IMR-90 (cell line): ENCODE measurements at regions not wholly inside any gene's neighbourhood (a gene's known extent, or its start where the extent isn't known, plus 50 kb on each side); places are given as distances from the start of the nearest gene placed in this dataset.

Experiments used
- ATAC-seq: fragments of 200-7000 bp; cut with Tn5 transposase; 2 replicates; pipeline ENCODE4 v1.9.1; 2020; ENCODE audit warnings: low read depth, mild to moderate bottlenecking, moderate library complexity
- BruUV-seq: library from RNA; stranded (reverse); fragments of 400-500 nt; replicated peaks from 2 replicates; lab custom pipeline; 2021; lab: Mats Ljungman, UMichigan
- CTCF ChIA-PET: fragments of 300-600 bp; formaldehyde crosslinking; extraction: SDS; loops from one replicate; lab custom pipeline; 2021; ENCODE audit warnings: antibody characterized with exemption; lab: Yijun Ruan, JAX
- POLR2A ChIA-PET: fragments of 300-600 bp; sonication (Branson Sonifier 250); formaldehyde crosslinking; loops from one replicate; lab custom pipeline; 2022; ENCODE audit warnings: antibody characterized with exemption; ENCODE audit not compliant: unreplicated experiment; lab: Charles Lee
- DNase-seq: peaks from one replicate; pipeline ENCODE4 v3.0.0; 2013
- H2AFZ ChIP-seq: replicated peaks from 2 replicates; pipeline ENCODE3; 2013; ENCODE audit warnings: low read length, mild to moderate bottlenecking; ENCODE audit not compliant: poor library complexity
- H2AK5ac ChIP-seq: 2 replicates; pipeline ENCODE4 v1.6.1; 2013; ENCODE audit warnings: low read depth, low read length, inconsistent platforms
- H2AK9ac ChIP-seq: replicated peaks from 2 replicates; pipeline ENCODE3; 2013; ENCODE audit warnings: mild to moderate bottlenecking, low read depth, low read length, moderate library complexity; ENCODE audit not compliant: poor library complexity
- H2BK120ac ChIP-seq: 2 replicates; pipeline ENCODE4 v1.6.1; 2013; ENCODE audit warnings: low read depth, low read length, inconsistent platforms
- H2BK15ac ChIP-seq: 3 replicates; pipeline ENCODE4 v1.6.1; 2013; ENCODE audit warnings: low read depth, low read length, inconsistent platforms
- H2BK20ac ChIP-seq: 2 replicates; pipeline ENCODE4 v1.6.1; 2013; ENCODE audit warnings: low read depth, mild to moderate bottlenecking, inconsistent platforms, low read length, moderate library complexity
- H2BK5ac ChIP-seq: 2 replicates; pipeline ENCODE4 v1.6.1; 2013; ENCODE audit warnings: mild to moderate bottlenecking, low read depth, low read length, inconsistent platforms; ENCODE audit not compliant: poor library complexity, severe bottlenecking
- H3K14ac ChIP-seq: replicated peaks from 2 replicates; pipeline ENCODE4 v1.6.1; 2013; ENCODE audit warnings: low read depth, low read length, inconsistent platforms
- H3K18ac ChIP-seq: 2 replicates; pipeline ENCODE4 v1.6.1; 2013; ENCODE audit warnings: low read depth, low read length, control low read depth
- H3K23ac ChIP-seq: 2 replicates; pipeline ENCODE4 v1.6.1; 2013; ENCODE audit warnings: low read depth, low read length, inconsistent platforms
- H3K27ac ChIP-seq: 2 replicates; pipeline ENCODE4 v1.5.1; 2013; ENCODE audit warnings: mild to moderate bottlenecking, control low read depth, low read length; ENCODE audit not compliant: insufficient read depth
- H3K27me3 ChIP-seq: 2 replicates; pipeline ENCODE4 v1.6.1; 2013; ENCODE audit warnings: low read length; ENCODE audit not compliant: control insufficient read depth, insufficient read depth
- H3K36me3 ChIP-seq: 2 replicates; pipeline ENCODE4 v1.6.1; 2013; ENCODE audit warnings: low read length, mixed read lengths; ENCODE audit not compliant: control insufficient read depth, insufficient read depth
- H3K4ac ChIP-seq: 2 replicates; pipeline ENCODE4 v1.6.1; 2013; ENCODE audit warnings: low read depth, low read length, inconsistent platforms
- H3K4me1 ChIP-seq: 2 replicates; pipeline ENCODE4 v1.6.1; 2013; ENCODE audit warnings: low read length, mixed read lengths; ENCODE audit not compliant: control insufficient read depth, insufficient read depth
- H3K4me2 ChIP-seq: 2 replicates; pipeline ENCODE4 v1.6.1; 2013; ENCODE audit warnings: low read depth, mild to moderate bottlenecking, control low read depth, low read length, moderate library complexity
- H3K4me3 ChIP-seq: 2 replicates; pipeline ENCODE4 v1.5.1; 2013; ENCODE audit warnings: low read depth, mild to moderate bottlenecking, control low read depth, low read length, moderate library complexity; ENCODE audit not compliant: insufficient read depth
- H3K56ac ChIP-seq: 2 replicates; pipeline ENCODE4 v1.6.1; 2013; ENCODE audit warnings: low read length, inconsistent platforms; ENCODE audit not compliant: insufficient read depth; ENCODE audit errors: extremely low read depth
- H3K79me1 ChIP-seq, 2 experiments: 2 replicates each; pipeline ENCODE4 v1.6.1; 2013; ENCODE audit warnings: low read length in 2 of 2, inconsistent platforms in 1 of 2, low read depth in 1 of 2
- H3K9ac ChIP-seq: 2 replicates; pipeline ENCODE4 v1.6.1; 2013; ENCODE audit warnings: low read depth, low read length, control low read depth
- H3K9me1 ChIP-seq: 2 replicates; pipeline ENCODE4 v1.6.1; 2013; ENCODE audit warnings: low read length, inconsistent platforms; ENCODE audit not compliant: insufficient read depth
- H3K9me3 ChIP-seq: 2 replicates; pipeline ENCODE4 v1.6.1; 2013; ENCODE audit warnings: low read length; ENCODE audit not compliant: control insufficient read depth, insufficient read depth
- H4K20me1 ChIP-seq: 2 replicates; pipeline ENCODE4 v1.6.1; 2013; ENCODE audit warnings: low read length, inconsistent platforms; ENCODE audit not compliant: insufficient read depth
- H4K5ac ChIP-seq: 2 replicates; pipeline ENCODE4 v1.6.1; 2013; ENCODE audit warnings: mild to moderate bottlenecking, low read depth, low read length, control low read depth
- H4K8ac ChIP-seq, 2 experiments: 2 replicates each; pipeline ENCODE4 v1.6.1; 2013; ENCODE audit warnings: low read depth in 2 of 2, low read length in 2 of 2, control low read depth in 1 of 2, inconsistent platforms in 1 of 2
- H4K91ac ChIP-seq: 2 replicates; pipeline ENCODE4 v1.6.1; 2013; ENCODE audit warnings: low read depth, low read length, inconsistent platforms; ENCODE audit not compliant: insufficient read depth
- CEBPB ChIP-seq: IDR thresholded peaks from 2 replicates; pipeline ENCODE4 v1.6.1; 2012; ENCODE audit warnings: low read depth, low read length, improper control_type of control experiment
- ELK1 ChIP-seq: fragments of 150-350 bp; IDR thresholded peaks from 2 replicates; pipeline ENCODE4 v1.6.1; 2016; ENCODE audit warnings: low read depth, mild to moderate bottlenecking, low read length, moderate library complexity, borderline replicate concordance
- FOS ChIP-seq: fragments of 150-350 bp; IDR thresholded peaks from 2 replicates; pipeline ENCODE4 v1.6.1; 2016; ENCODE audit warnings: low read depth, low read length
- MAZ ChIP-seq: IDR thresholded peaks from 2 replicates; pipeline ENCODE4 v1.6.1; 2012; ENCODE audit warnings: low read depth, mild to moderate bottlenecking, low read length, improper control_type of control experiment, moderate library complexity, borderline replicate concordance
- WGBS, 2 experiments: methylation state at CpG; one replicate each; pipeline versions ENCODE4 v1.1.5 to v1.1.7; 2013; ENCODE audit warnings: missing lambda C conversion rate in 2 of 2; ENCODE audit not compliant: insufficient read length in 1 of 2; ENCODE audit errors: extremely low coverage in 2 of 2; 5-methylcytosine and 5-hydroxymethylcytosine counted together
- dilution Hi-C: fragments of 300-500 bp; cut with HindIII; formaldehyde crosslinking; loops from one replicate; pipeline ENCODE4 v1.14.3; 2018; ENCODE audit warnings: low sequenced_read_pairs; ENCODE audit not compliant: unreplicated experiment
- in situ Hi-C: fragments of 300-500 bp; cut with MboI; formaldehyde crosslinking; loops from 3 replicates; pipeline ENCODE4 v1.14.3; 2019; ENCODE audit warnings: low sequenced_read_pairs, inconsistent platforms, mixed read lengths
- intact Hi-C: fragments of 100-400 bp; cut with micrococcal nuclease; formaldehyde crosslinking; loops from 2 replicates; pipeline ENCODE4 v1.10.0; 2022

GRCh38 chr20:40393197-40394079, 295.6 kb downstream of the MAFB start:
- no peak overlapping the region for H4K8ac ChIP-seq
- H2AK5ac ChIP-seq = no peak overlapping the region
- POLR2A ChIA-PET = no interaction called here
- H3K27me3 ChIP-seq = no peaks in the 10 kb centered on the region
- no peak overlapping the region for H3K23ac ChIP-seq
- no TSS peak for BruUV-seq
- H3K4me1 ChIP-seq = no peaks in the 10 kb centered on the region
- no peak overlapping the region for H2AK9ac ChIP-seq
- no peak overlapping the region for H3K56ac ChIP-seq
- no peak for ATAC-seq
- no peak overlapping the region for H3K18ac ChIP-seq
- DNase-seq = no peak
- no peaks in the 10 kb centered on the region for H4K20me1 ChIP-seq
- no peak overlapping the region for H3K14ac ChIP-seq
- TF ChIP-seq MAZ (no peak), CEBPB (no peak), ELK1 (no peak), FOS (no peak)
- intact Hi-C loops (no loop called here), dilution Hi-C loops (no loop called here), in situ Hi-C loops (no loop called here)
- no peak overlapping the region for H3K27ac ChIP-seq
- H3K4ac ChIP-seq = no peak overlapping the region
- no peaks in the 10 kb centered on the region for H3K9me1 ChIP-seq
- no peak overlapping the region for H4K5ac ChIP-seq
- no peak overlapping the region for H2BK120ac ChIP-seq
- H3K36me3 ChIP-seq = no peaks in the 10 kb centered on the region
- no peak overlapping the region for H3K4me3 ChIP-seq
- no peak overlapping the region for H2AFZ ChIP-seq
- H3K9ac ChIP-seq = no peak overlapping the region
- WGBS, 2 experiments = 20% methylated on average over 1 of the region's 8 CpGs; no CpG with 5 or more reads in 1 of the 2 experiments
- no peaks in the 10 kb centered on the region for H3K9me3 ChIP-seq
- H4K91ac ChIP-seq = no peak overlapping the region
- H2BK5ac ChIP-seq = no peak overlapping the region
- no peak overlapping the region for H3K4me2 ChIP-seq
- no peaks in the 10 kb centered on the region for H3K79me1 ChIP-seq
- CTCF ChIA-PET = no interaction called here
- H2BK20ac ChIP-seq = no peak overlapping the region
- H2BK15ac ChIP-seq = no peak overlapping the region
